G401 (cell line): ENCODE measurements at regions not wholly inside any gene's neighbourhood (a gene's known extent, or its start where the extent isn't known, plus 50 kb on each side); places are given as distances from the start of the nearest gene placed in this dataset.

ENCODE experiments used
- DNase-seq: peaks from one replicate; pipeline ENCODE4 v3.0.0-alpha.2; 2015; ENCODE audit warnings: low spot score
- in situ Hi-C: cut with HindIII; loops from 2 replicates; pipeline ENCODE4 v1.10.0; 2016; ENCODE audit warnings: low sequenced_read_pairs, mixed read lengths

GRCh38 chr14:84575681-84576080 is 954.3 kb upstream of the FLRT2 start:
- in situ Hi-C loops: no loop called here
- DNase-seq: no peak

- DNase-seq: no peak
- in situ Hi-C loops: no loop called here
Measured at GRCh38 chr14:84579292-84579691, 950.7 kb upstream of the FLRT2 start.

- no peak for DNase-seq
- in situ Hi-C loops: no loop called here
Measured at GRCh38 chr14:84581041-84581440, 948.9 kb upstream of the FLRT2 start.

GRCh38 chr14:84584511-84584910 is 945.4 kb upstream of the FLRT2 start:
- in situ Hi-C loops: no loop called here
- DNase-seq: no peak

GRCh38 chr14:84591827-84592445 is 938.0 kb upstream of the FLRT2 start:
- DNase-seq: no peak
- in situ Hi-C loops: no loop called here

- in situ Hi-C loops: no loop called here
Measured at GRCh38 chr14:84592770-84593169, 937.2 kb upstream of the FLRT2 start.

GRCh38 chr14:84610086-84610485 is 919.9 kb upstream of the FLRT2 start:
- DNase-seq: no peak
- in situ Hi-C loops: no loop called here

More at GRCh38 chr14:84592770-84593169, 937.2 kb upstream of the FLRT2 start:
- no peak for DNase-seq

GRCh38 chr14:84622357-84622756 is 907.6 kb upstream of the FLRT2 start:
- in situ Hi-C loops: no loop called here
- DNase-seq: no peak

- in situ Hi-C loops: no loop called here
- no peak for DNase-seq
Measured at GRCh38 chr14:84643446-84643845, 886.5 kb upstream of the FLRT2 start.

- in situ Hi-C loops: no loop called here
Measured at GRCh38 chr14:84646786-84647500, 883.0 kb upstream of the FLRT2 start.

GRCh38 chr14:84655014-84655413 is 874.9 kb upstream of the FLRT2 start:
- in situ Hi-C loops: no loop called here

More at GRCh38 chr14:84646786-84647500, 883.0 kb upstream of the FLRT2 start:
- DNase-seq: no peak

GRCh38 chr14:84657911-84658310 is 872.0 kb upstream of the FLRT2 start:
- in situ Hi-C loops: no loop called here
- no peak for DNase-seq

More at GRCh38 chr14:84655014-84655413, 874.9 kb upstream of the FLRT2 start:
- no peak for DNase-seq

GRCh38 chr14:84670796-84671195 is 859.1 kb upstream of the FLRT2 start:
- in situ Hi-C loops: no loop called here
- DNase-seq: no peak

- DNase-seq: no peak
- in situ Hi-C loops: no loop called here
Measured at GRCh38 chr14:84671776-84672175, 858.2 kb upstream of the FLRT2 start.

GRCh38 chr14:84674636-84675035 is 855.3 kb upstream of the FLRT2 start:
- in situ Hi-C loops: no loop called here
- DNase-seq: no peak

GRCh38 chr14:84686550-84686949 is 843.4 kb upstream of the FLRT2 start:
- in situ Hi-C loops: no loop called here
- DNase-seq: no peak

- DNase-seq: no peak
Measured at GRCh38 chr14:84688297-84689025, 841.5 kb upstream of the FLRT2 start.

GRCh38 chr14:84694161-84694560 is 835.8 kb upstream of the FLRT2 start:
- DNase-seq: no peak
- in situ Hi-C loops: no loop called here

More at GRCh38 chr14:84688297-84689025, 841.5 kb upstream of the FLRT2 start:
- in situ Hi-C loops: no loop called here

GRCh38 chr14:84704601-84705000 is 825.3 kb upstream of the FLRT2 start:
- in situ Hi-C loops: no loop called here
- no peak for DNase-seq

GRCh38 chr14:84707830-84708229 is 822.1 kb upstream of the FLRT2 start:
- DNase-seq: no peak
- in situ Hi-C loops: no loop called here
